HG02981 (cell line): ENCODE measurements at regions not wholly inside any gene's neighbourhood (a gene's known extent, or its start where the extent isn't known, plus 50 kb on each side); places are given as distances from the start of the nearest gene placed in this dataset.
"Not testable (repeated sequence)": the region's sequence is repeated elsewhere in the genome, so short reads cannot be mapped to it uniquely, and the experiment has no call there.

Experiments
- ATAC-seq: cut with Tn5 transposase; IDR thresholded peaks from one replicate; pipeline ENCODE4 v1.9.1; 2021; ENCODE audit warnings: mild to moderate bottlenecking, moderate library complexity; ENCODE audit not compliant: unreplicated experiment

- no peak for ATAC-seq
These were observed 193.4 kb upstream of the CDH11 start for GRCh38 chr16:65315081-65315780.

GRCh38 chr16:65314627-65315008, 192.8 kb upstream of the CDH11 start:
- ATAC-seq = no peak

- ATAC-seq = no peak
These were observed 192.2 kb upstream of the CDH11 start for GRCh38 chr16:65313936-65314626.

- ATAC-seq = no peak
These were observed 190.9 kb upstream of the CDH11 start for GRCh38 chr16:65312795-65313194.

GRCh38 chr16:65312071-65312470, 190.2 kb upstream of the CDH11 start:
- ATAC-seq = no peak

GRCh38 chr16:65310491-65310890, 188.6 kb upstream of the CDH11 start:
- ATAC-seq = not testable (repeated sequence)

GRCh38 chr16:65309354-65309753, 187.5 kb upstream of the CDH11 start:
- ATAC-seq = no peak

GRCh38 chr16:65308506-65308905, 186.6 kb upstream of the CDH11 start:
- no peak for ATAC-seq

GRCh38 chr16:65307286-65307685, 185.4 kb upstream of the CDH11 start:
- ATAC-seq = no peak

GRCh38 chr16:65306722-65307121, 184.9 kb upstream of the CDH11 start:
- no peak for ATAC-seq

- no peak for ATAC-seq
These were observed 184.4 kb upstream of the CDH11 start for GRCh38 chr16:65306300-65306699.

- ATAC-seq = no peak
These were observed 183.6 kb upstream of the CDH11 start for GRCh38 chr16:65305266-65305959.

- ATAC-seq = no peak
These were observed 179.2 kb upstream of the CDH11 start for GRCh38 chr16:65301029-65301428.

- ATAC-seq = no peak
These were observed 175.6 kb upstream of the CDH11 start for GRCh38 chr16:65297453-65297852.

- no peak for ATAC-seq
These were observed 173.7 kb upstream of the CDH11 start for GRCh38 chr16:65295527-65295926.

- ATAC-seq = no peak
These were observed 172.8 kb upstream of the CDH11 start for GRCh38 chr16:65294708-65295107.

GRCh38 chr16:65294165-65294564, 172.3 kb upstream of the CDH11 start:
- ATAC-seq = no peak

- no peak for ATAC-seq
These were observed 167.2 kb upstream of the CDH11 start for GRCh38 chr16:65289022-65289421.

GRCh38 chr16:65287307-65287706, 165.4 kb upstream of the CDH11 start:
- ATAC-seq = no peak

GRCh38 chr16:65285128-65286048, 163.5 kb upstream of the CDH11 start:
- no peak for ATAC-seq

GRCh38 chr16:65284626-65285025, 162.8 kb upstream of the CDH11 start:
- no peak for ATAC-seq
